NCI-H82 (cell line): ENCODE measurements at regions not wholly inside any gene's neighbourhood (a gene's known extent, or its start where the extent isn't known, plus 50 kb on each side); places are given as distances from the start of the nearest gene placed in this dataset.

Experiments
- DNase-seq: peaks from one replicate; lab custom pipeline; 2025; lab: John Stamatoyannopoulos, UW

- DNase-seq = no peak
Measured at GRCh38 chr18:22073411-22073810, 96.0 kb upstream of the GATA6 start.

- DNase-seq = no peak
Measured at GRCh38 chr18:22074282-22075070, 94.9 kb upstream of the GATA6 start.

GRCh38 chr18:22080035-22080434 is 89.4 kb upstream of the GATA6 start:
- no peak for DNase-seq

GRCh38 chr18:22082408-22082807 is 87.0 kb upstream of the GATA6 start:
- no peak for DNase-seq

GRCh38 chr18:22084547-22084946 is 84.8 kb upstream of the GATA6 start:
- DNase-seq = no peak

- no peak for DNase-seq
Measured at GRCh38 chr18:22086973-22087372, 82.4 kb upstream of the GATA6 start.

- no peak for DNase-seq
Measured at GRCh38 chr18:22088029-22088428, 81.4 kb upstream of the GATA6 start.

- peak; percentile 74 for DNase-seq
Measured at GRCh38 chr18:22088996-22089640, 80.3 kb upstream of the GATA6 start.

- no peak for DNase-seq
Measured at GRCh38 chr18:22091341-22091740, 78.0 kb upstream of the GATA6 start.

GRCh38 chr18:22093731-22094357 is 75.5 kb upstream of the GATA6 start:
- no peak for DNase-seq

GRCh38 chr18:22094358-22094734 is 75.0 kb upstream of the GATA6 start:
- peak; percentile 78 for DNase-seq

- no peak for DNase-seq
Measured at GRCh38 chr18:22098563-22098989, 70.8 kb upstream of the GATA6 start.

- no peak for DNase-seq
Measured at GRCh38 chr18:22099925-22100324, 69.5 kb upstream of the GATA6 start.

- DNase-seq = no peak
Measured at GRCh38 chr18:22101731-22102130, 67.7 kb upstream of the GATA6 start.

GRCh38 chr18:22102953-22103646 is 66.3 kb upstream of the GATA6 start:
- DNase-seq = no peak

GRCh38 chr18:22103647-22104031 is 65.8 kb upstream of the GATA6 start:
- DNase-seq = no peak

GRCh38 chr18:22106536-22107292 is 62.7 kb upstream of the GATA6 start:
- DNase-seq = peak; percentile 70

GRCh38 chr18:22108674-22109073 is 60.7 kb upstream of the GATA6 start:
- peak; percentile 67 for DNase-seq

- no peak for DNase-seq
Measured at GRCh38 chr18:22109535-22109934, 59.9 kb upstream of the GATA6 start.

GRCh38 chr18:22110461-22110924 is 58.9 kb upstream of the GATA6 start:
- DNase-seq = peak; percentile 91

- no peak for DNase-seq
Measured at GRCh38 chr18:22112215-22112614, 57.2 kb upstream of the GATA6 start.
